NCI-H345 (cell line): ENCODE measurements at regions not wholly inside any gene's neighbourhood (a gene's known extent, or its start where the extent isn't known, plus 50 kb on each side); places are given as distances from the start of the nearest gene placed in this dataset.
"Not testable (repeated sequence)": the region's sequence is repeated elsewhere in the genome, so short reads cannot be mapped to it uniquely, and the experiment has no call there.

Experiments
- DNase-seq: peaks from one replicate; lab custom pipeline; 2025; lab: John Stamatoyannopoulos, UW

DNA sequence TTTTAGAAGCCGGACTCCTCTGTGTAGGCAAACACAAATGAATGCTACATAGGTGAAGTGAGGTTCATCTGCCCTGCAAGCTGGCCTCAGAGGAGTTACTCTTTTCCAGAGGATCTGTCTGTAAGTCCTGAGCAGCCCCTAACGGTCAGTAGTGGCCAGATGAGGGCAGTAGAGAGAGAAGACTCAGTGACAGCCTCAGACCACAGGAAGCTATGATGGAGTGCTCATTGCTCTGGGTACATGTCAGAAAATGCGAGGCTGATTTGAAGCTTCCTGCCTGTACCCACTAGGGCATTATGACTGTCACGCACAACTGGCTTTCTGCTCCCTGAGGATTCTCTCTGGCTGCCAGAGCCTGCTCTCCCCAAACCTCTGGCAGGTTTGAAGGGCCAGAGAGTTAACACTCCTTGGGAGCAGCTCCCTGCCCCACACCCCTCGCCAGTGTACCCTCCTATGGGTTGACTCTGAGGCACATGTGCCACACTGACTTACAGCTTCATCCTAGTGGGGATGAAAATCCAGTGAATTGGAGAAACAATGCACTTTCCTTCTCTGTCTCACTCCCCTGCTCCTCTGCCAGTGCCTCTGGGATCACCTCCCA, 141.5 kb downstream of the GABRG2 start:
- no peak for DNase-seq

DNA sequence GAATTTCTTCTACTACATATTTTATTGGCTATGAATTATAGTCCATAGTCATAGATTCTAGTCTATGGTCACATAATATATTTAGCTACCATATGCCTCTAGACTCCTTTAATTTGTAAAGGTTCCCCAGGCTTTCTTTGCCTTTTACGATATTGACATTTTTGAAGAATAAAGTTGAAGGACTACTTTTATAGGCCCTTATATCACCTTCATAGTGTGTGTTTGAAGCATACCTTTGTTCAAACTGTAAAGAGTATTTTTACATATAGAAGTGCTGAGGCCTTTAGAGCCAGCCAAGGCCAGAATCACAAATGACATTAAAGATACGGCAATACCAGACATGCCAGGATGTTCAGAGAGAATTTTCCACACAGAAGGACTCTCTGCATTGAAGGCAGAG, 147.0 kb downstream of the GABRG2 start:
- no peak for DNase-seq

DNA sequence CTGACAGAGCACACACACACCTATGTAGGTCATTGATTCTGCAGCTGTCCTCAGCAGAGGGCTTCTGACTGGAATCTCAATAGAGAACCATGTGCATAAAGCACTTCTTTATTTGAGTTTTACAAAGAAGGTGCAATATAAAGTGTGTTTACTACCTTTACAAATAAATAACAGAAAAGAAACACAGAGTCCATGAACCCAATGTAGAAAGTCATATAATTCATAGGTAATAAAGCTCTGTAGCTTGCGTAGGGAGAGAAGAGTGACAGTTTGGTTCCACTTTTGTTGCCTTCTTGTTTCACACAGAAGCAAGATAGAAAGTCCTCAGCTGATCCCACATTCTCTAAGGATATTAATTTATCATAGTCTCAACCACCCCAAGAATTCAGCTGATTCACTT, 149.5 kb downstream of the GABRG2 start:
- DNase-seq, result no peak

DNA sequence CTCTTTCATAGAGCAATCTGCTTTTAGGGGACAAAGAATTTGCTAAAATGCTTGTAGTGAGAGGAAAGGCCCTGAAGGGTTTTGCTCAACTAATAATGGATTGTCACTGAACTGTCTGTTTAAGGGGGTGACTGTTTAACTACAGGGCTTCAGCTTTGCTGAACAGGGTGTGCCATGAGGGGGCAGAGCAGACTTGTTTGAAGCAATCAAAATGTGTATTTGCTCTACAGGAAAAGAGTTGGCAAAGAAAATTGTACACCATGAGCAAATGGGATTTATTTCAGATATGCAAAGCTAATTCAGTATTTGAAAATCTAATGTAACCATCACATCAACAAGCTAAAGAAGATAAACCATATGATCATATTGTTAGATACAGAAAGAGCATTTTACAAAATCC, 154.3 kb downstream of the GABRG2 start:
- DNase-seq, result no peak

DNA sequence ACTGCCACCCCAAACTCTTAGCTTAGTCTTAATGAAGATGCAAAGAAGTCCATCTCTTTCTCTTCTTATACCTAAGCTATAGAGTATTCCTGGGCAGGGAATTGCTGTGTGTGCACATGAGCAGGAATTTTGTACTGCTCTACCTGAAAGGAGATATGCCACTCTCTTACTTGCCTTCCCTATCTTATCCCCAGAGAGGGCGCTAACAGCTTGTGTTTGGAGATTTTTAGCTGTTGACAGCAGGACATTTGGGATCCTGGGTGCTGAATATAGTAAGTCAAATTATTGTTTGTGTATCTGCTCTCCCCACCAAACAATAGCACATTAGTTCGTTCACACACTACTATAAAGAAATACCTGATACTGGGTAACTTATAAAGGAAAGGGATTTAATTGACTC, 159.5 kb downstream of the GABRG2 start:
- DNase-seq, result no peak

DNA sequence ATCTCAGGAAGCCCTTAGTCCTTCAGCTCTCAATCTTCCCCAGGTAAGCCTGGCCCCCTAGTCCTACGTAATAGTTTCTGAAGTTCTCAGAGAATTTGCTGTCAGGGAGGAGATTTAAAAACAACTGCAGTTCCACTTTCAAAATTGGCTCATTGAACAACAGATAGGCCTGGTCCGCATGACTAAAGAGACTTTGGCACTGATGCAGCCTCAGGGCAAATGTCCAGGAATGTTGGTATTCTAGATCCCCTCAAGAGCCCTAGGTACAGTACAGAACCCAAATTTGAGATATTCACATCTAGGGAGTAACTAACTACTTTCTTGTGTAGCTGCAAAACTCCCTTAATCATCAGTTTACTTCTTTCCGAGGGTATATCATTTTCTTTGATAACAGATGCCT, 162.8 kb downstream of the GABRG2 start:
- no peak for DNase-seq

DNA sequence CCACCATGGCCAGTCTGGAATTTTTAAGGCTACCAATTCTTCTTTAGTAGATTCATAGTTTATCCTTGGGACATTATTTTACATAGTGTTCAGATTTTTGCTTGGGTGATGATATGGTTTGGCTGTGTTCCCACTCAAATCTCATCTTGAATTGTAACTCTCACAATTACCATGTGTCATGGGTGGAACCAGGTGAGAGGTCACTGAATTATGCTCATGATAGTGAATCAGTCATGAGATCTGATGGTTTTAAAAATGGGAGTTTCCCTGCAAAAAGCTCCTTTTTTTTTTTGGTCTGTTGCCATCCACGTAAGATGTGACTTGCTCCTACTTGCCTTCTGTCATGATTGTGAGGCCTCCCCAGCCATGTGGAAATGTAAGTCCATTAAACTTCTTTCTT, 163.9 kb downstream of the GABRG2 start:
- DNase-seq, result no peak

DNA sequence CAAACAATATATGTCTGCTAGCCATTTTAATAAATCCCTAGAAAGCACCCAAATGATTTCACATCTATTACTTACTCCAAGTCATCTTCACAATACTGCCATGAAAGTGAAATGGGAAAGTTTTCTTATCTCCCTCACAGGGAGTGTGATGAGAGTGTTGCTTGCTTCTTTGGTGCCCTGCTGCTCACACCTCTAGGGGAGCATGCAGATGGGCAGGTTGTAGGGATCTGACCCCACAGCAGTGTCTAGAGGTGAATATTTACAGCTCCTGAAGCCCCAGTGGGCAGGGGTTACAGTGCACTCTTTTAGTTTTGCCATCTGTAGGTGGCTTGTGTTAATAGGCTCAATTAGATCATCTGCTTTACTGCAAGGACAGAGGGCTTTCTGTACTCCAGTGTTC, 173.2 kb downstream of the GABRG2 start:
- no peak for DNase-seq

DNA sequence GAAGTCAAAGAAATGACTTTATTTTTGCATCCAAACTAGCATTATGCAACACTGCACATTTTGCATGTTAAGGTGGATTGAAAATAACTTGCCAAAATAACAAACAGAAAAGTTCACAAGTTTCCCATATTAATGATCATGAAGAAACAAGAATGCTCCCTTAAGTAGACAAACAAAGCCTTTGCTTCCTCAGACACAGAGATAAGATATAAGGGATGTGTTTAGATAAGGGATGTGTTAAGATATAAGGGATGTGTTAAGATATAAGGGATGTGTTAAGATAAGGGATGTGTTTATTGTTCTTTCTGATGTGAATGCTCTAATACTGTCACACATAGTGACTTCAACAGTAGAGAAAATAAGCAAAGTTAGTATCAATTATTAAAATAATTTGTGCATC, 174.8 kb downstream of the GABRG2 start:
- DNase-seq, result no peak

DNA sequence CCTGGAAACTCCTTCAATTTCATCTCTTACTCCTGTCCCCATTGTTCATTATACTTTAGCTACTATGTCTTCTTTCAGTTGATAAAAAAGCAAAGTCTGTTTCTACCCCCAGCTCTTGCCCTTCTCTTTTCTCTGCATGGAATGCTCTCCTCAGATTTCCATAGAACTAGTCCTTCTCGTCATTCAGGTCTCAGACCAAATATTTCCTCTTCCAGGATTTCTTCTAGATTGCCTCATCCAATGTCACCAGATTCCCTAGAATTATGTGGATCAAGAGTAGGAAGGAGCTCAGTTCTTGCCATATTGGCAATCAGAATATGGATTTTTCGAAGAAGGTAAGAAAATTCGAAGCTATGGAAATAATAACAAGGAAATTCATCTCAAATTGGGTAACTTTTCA, 176.1 kb downstream of the GABRG2 start:
- DNase-seq, result no peak

DNA sequence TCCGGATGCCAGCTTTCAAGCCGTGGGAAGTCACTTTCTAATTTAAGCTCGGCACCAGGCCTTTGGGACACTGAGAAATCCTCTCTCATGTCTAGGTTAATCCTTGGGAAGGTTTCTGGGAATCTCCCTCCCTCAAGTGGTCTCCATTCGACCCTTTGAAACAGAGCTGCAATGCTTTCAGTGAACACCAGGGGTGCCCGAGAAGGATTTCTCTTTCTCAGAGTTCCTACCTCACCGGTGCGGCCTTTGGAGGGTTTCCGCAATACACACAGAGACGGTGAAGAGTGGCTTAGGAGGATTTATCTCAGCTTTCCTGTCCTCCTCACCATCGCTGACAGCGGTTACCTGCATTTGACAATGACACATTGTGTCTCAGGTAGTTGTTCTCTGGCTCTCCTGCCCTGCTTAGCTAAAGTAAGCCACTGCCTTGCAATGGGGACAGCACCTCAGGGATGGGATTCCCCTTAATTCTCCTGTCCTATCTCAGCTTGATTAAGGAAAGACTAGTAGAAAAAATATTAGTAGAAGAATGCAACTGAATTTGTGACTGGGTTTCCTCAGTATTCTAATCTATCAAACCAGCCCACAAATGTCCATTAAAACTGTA, 180.6 kb downstream of the GABRG2 start:
- no peak for DNase-seq

DNA sequence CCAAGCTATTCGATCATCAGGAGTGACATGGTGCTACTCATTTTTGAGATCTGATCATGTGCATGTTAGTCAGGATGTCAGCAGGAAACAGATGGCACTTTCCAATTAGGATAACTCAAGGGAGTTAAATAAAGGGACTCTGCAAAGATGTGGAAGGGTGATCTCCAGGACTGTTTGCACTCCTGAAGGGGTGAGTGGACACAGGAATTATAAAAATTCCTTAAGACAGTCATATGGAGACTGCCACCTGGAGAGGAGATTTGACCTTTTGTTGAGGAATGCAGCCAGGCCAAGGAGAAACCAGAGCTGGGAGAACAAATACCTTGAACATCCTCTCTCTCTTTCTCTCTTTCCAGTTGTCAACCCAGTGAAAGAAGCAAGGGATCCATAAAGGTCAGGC, 189.1 kb downstream of the GABRG2 start:
- DNase-seq, result no peak

DNA sequence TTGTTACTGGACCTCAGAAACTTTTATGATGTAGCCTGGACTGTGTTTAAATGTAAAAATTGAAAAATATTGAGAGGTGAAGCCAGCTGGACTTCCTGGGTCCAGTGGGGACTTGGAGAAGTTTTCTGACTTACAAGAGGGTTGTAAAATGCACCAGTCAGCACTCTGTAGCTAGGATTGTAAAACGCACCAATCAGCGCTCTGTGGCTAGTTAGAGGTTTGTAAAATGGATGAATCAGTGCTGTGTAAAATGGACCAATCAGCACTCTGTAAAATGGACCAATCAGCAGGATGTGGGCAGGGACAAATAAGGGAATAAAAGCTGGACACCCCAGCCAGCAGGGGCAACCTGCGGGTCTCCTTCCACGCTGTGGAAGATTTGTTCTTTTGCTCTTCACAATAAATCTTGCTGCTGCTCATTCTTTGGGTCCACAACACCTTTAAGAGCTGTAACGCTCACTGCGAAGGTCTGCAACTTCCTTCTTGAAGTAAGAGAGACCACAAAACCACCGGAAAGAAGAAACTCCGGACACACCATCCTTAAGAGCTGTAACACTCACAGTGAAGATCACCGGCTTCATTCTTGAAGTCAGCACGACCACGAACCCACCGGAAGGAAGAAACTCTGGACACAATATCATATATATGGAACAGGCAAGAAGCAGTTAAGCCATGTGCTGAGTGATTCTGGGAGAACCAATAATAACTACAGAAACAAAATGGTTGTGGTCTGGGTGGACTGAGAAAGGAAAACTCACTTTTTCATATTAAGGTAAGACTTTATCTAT, 201.3 kb downstream of the GABRG2 start:
- DNase-seq, result no peak

DNA sequence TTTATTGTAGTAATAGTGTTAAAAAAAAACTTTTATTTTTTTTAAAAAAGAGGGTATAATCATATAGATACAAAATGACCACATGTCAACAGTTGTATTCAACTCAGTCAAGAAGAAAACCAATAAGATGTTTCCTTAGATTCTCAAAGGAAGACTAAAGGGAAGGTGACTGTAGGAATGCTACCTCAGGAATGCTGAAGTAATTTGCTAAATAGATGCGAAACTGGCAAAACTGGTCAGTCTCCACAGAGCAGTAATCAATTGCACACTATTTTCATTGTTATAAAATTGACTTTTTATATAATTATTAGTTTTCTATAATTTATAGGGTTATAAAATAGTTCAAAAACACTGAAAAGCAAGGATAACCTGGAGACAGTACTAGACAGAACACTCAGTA, 204.8 kb downstream of the GABRG2 start:
- DNase-seq, result no peak

DNA sequence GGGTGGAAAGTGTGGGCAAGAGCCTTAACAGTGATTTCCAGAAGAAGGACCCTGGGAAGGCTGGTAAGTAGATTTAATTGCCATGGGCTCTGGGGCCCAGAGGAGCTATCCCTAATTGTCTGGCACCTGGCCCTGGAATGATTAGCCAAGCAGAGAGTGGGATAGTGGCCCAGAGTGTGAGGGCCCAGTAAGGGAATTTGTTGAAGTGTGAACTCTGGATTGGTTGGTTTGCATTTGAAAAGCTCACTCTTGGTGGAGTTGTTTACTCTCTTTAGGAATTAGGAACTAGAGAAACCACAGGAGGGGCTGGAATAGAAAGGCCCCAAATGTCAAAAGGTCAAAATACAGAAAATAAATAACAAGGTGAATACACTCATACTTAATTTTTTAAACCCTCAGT, 207.1 kb downstream of the GABRG2 start:
- DNase-seq, result no peak

DNA sequence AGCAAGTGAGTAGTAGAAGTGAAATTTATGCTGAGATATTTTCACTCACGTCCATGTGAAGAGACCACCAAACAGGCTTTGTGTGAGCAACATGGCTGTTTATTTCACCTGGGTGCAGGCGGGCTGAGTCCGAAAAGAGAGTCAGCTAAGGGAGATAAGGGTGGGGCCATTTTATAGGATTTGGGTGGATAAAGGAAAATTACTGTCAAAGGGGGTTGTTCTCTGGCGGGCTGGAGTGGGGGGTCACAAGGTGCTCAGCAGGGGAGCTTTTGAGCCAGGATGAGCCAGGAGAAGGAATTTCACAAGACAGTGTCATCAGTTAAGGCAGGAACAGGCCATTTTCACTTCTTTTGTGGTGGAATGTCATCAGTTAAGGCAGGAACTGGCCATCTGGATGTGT, 207.8 kb downstream of the GABRG2 start:
- not testable (repeated sequence) for DNase-seq

DNA sequence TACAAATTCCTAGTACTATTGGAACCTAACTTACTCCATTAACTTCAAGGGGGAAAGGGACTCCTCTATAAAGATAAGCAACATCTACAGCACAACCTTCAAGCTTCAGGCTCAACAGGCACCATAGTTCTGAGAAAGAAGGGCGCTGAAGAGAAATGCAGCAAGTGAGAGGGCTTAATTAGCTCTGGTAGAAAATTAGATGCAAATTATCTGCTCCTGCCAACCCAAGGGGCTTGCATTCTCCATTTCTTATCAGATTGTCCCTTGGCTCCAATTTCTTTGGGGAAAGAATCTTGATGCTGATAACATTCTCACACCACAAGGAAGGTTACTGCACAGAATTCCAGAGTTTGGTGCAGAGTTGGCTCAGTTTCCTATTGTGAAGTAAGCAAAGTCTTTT, 214.6 kb downstream of the GABRG2 start:
- DNase-seq, result no peak

DNA sequence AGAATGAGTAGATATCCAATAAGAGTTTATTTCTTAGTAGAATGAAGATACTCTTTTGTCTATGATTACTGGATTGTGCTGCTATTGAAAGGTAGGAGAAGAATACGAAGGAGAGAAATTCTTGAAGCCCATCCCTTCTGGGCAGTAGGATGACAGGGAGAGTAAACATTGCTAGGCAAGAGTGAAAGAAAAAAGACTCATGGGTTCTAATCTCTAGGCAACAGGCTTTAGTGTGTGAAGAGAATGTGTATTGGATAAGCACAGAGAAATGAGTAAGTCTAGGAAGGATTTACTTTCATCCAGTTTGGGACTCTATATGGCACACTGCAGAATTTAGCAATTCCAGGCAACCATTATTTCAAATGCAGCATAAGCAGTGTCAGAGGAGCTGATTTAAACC, 216.0 kb downstream of the GABRG2 start:
- DNase-seq, result no peak

DNA sequence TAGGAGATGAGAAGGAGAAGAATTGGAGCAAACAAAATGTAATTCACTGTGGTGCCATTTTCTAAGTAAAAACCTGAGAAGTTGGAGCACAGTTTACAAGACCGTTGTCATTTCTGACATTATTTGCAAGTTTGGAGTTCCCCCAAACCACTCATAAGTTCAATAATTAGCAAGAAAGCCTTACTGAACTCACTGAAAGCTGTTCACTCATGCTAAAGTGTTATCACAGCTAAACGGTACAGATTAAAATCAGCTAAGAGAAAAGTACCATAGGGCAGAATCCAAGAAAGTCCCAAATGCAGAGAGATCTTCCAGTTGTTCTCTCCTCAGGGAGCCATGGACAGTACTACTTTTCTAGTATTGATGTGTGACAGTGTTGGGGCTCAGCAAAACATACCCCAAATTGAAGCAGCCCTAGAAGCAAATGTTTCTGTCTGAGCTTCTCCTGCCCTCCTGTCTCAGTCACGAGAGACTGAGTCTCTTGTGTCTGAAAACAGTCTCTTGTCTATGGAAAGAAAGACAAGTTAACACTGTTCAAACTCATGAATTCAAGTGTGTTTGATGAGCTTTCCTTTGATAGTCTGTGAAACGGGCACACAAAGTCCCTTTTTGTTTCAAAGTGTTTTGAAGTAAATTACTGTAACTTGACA, 221.2 kb downstream of the GABRG2 start:
- no peak for DNase-seq

DNA sequence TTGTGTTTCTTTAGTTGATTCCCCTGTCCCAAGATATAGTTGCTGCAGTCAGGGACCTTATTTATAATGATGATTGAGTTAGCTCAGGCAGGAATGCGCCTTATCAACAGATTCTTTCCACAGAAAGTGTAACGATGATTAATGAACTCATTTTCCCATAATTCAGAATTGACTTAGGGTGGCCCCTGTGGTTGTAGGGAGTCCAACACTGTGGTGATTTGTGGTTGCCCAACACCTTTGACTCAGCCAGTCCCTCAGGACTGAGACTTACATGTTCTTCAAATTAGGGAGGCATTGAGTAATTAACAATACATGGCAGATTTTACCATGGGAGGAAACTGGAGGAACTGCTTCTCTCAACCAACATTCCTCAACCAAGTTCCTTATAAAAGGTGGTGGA, 221.9 kb downstream of the GABRG2 start:
- no peak for DNase-seq

DNA sequence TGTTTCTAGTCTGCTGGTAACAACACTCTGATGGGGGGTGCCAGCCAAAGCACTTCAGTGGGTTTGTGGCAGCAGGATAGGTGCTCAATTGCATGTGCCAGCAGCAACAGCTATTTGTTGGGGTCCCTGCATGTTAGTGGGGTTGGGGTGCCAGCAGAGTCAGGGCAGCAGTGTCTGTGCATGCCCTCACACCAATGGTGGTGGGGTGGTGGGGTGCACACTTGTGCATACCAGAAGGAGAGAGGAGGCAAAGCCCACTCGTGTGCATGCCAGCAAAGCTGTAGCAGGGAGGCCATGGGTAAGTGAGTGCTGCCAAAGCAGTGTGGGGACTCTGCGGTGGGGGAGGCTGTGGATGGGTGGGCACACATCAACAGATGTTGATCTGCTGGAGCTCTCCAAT, 232.2 kb downstream of the GABRG2 start:
- no peak for DNase-seq

DNA sequence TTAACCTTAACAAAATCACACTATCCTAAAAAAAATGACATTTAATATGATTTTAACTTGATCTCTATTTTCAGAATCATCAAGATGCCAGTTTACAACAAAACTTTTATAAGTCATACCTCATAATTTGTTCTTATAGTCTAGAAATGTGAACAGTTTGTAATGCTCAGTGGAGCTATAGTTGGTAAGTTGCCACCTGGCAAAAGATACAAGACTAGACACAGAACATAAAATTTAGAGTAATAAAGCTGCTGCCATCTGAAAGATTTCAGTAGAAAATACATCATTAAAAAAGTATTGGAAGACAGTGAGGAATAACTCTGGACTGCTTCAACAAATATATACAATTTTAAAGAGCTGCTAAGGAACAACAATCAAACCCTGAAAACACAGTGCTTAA, 233.8 kb downstream of the GABRG2 start:
- DNase-seq, result no peak

DNA sequence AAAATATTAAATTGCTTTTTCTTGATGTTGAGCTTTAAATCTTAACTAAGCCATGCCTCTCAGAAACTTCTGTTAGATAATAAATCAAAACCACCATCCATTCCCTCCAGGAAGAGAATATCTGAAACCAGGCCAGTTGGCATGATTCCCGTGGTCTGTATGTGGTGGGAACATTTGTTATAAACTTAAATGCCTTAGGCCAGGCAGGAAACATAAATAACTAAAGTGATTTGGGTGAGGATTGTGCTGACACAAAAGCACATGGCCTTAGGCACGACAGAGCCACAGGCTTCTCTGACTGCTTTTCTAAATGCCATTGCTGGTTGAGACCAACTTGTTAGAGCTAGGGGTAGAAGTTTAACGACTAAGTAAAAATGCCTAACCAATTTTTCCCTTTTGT, 255.9 kb downstream of the GABRG2 start:
- no peak for DNase-seq
